HTR-8/SVneo (cell line): ENCODE measurements at regions not wholly inside any gene's neighbourhood (a gene's known extent, or its start where the extent isn't known, plus 50 kb on each side); places are given as distances from the start of the nearest gene placed in this dataset.

Experiments used
- DNase-seq: peaks from one replicate; pipeline ENCODE4 v3.0.0; 2011; ENCODE audit warnings: low spot score, mixed read lengths; ENCODE audit not compliant: insufficient read length
- FAIRE-seq: peaks from 2 replicates; lab custom pipeline; 2011; peaks lifted over from hg19 to GRCh38; lab: Jason Lieb, UNC

DNA sequence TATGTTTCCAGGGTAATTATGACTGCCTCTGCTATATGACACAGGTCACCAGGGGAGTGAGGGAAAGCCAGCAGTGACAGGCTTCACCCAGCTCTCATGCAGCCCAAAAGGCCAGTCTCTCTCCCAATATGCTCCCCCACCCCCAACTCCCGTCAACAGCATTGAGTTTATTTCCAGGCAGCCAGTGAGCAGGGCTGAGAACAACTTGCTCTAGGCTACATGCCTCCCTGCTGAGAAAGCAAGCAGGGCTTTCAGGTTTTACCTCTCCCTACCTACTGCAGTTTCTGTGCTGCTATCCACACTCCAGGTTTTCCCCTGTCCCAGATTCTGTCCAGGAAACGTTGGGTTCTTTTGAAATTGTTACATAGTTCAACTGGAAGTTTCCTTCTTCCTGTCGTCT is 291.4 kb downstream of the PABPC4L start:
- DNase-seq = no peak
- no peak for FAIRE-seq

DNA sequence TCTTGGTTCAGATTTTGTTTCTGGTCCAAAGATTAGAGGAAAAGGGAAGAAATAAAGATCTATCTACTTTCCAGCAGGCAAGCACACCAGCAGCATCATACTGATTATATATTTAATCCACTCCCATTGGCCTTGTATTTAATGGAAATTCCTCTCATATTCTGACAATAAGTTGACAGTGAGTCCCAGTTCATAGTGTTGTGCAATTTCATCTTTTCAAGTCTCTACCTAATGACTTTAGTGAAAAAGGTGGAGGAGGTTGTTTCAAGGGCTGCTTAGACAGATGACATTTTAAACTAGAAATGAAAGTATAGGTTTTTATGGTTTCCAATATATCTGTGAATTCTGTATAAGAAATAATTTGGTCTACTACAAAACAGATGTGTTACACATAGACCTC is 298.6 kb downstream of the PABPC4L start:
- FAIRE-seq = no peak
- no peak for DNase-seq

GRCh38 chr4:133891011-133891410 is 310.6 kb downstream of the PABPC4L start:
- DNase-seq (no peak), FAIRE-seq (no peak)

- DNase-seq = no peak
- FAIRE-seq = no peak
Observed at GRCh38 chr4:133887723-133888122, 313.9 kb downstream of the PABPC4L start.

- DNase-seq (no peak), FAIRE-seq (no peak)
Observed at GRCh38 chr4:133869486-133869885, 332.1 kb downstream of the PABPC4L start.

GRCh38 chr4:133868856-133869255 is 332.7 kb downstream of the PABPC4L start:
- no peak for DNase-seq
- no peak for FAIRE-seq

DNA sequence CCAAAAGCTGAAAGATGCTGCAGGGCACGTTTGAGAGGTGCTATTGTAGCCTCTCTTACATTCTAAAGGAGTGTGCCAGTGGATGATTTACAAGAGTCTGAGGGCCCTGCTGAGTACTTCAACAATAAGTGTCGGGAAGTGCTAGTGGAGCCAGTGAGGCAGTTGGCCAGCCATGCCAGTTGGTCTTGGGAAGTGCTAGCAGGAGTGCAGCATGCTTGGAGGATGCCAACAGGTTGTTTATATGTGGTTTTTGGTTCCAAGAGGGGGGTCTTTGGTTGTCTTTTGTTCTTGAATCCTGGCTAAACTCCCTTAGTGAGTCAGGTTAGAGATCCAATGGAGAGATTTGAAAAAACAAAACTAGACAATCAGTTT is 335.3 kb downstream of the PABPC4L start:
- DNase-seq (no peak), FAIRE-seq (no peak)

GRCh38 chr4:133865612-133866327 is 335.8 kb downstream of the PABPC4L start:
- DNase-seq (peak; percentile 54), FAIRE-seq (peak; percentile 62)

GRCh38 chr4:133863153-133863552 is 338.4 kb downstream of the PABPC4L start:
- no peak for FAIRE-seq
- DNase-seq = no peak

DNA sequence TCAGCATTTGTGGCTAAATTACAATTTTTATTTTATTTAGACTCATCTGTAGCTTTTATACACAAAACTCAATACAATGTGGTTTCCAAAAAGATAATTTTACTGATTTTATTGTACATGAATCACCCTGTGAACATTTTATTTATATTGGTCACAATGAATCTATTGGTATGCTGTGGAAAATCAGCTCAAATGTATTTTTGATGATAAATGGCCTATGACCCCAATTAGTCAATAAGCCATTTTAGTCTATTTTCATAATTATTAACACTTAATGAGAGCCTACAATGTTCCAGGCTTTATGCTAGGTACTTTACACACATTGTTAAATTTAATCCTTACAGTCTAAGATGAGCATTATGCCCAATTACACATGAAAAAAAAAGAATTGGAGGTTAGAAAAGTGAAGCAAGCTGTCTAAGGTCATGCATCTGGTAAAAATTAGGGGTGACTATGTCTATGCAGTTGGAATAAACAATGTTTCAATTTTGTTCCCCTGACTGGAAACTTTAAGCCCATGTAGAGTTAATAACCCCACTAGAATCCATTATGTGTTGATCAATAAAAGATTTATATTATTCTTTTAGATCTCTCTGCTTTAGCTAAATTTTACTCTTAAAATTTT is 344.7 kb downstream of the PABPC4L start:
- FAIRE-seq (no peak), DNase-seq (no peak)

GRCh38 chr4:133855001-133855400 is 346.6 kb downstream of the PABPC4L start:
- no peak for FAIRE-seq
- no peak for DNase-seq

GRCh38 chr4:133839326-133839725 is 362.3 kb downstream of the PABPC4L start:
- FAIRE-seq = no peak
- DNase-seq = no peak

- no peak for FAIRE-seq
Observed at GRCh38 chr4:133823177-133823576, 378.4 kb downstream of the PABPC4L start.

GRCh38 chr4:133812954-133813353 is 388.6 kb downstream of the PABPC4L start:
- FAIRE-seq = no peak
- DNase-seq = no peak

More at GRCh38 chr4:133823177-133823576, 378.4 kb downstream of the PABPC4L start:
- DNase-seq = no peak

DNA sequence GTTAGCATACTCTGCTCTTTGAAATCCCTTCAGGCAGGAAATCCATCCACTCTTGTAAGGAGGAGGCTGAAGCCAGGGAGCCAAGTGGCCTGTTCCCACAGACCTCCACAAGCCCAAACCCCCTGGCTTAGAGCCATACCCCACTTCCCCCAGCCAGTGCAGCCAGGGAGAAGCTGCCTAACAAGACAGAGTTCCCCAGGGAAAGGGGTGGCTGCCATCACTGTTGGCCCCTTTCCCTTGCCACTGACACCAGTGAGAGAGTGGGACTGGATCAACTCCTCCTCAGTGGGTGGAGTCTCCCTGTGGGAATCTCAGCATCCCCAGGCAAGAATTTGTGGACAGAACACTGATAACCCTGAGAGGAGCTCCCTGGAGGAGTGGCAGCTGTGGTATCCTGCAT is 389.4 kb downstream of the PABPC4L start:
- no peak for DNase-seq
- no peak for FAIRE-seq

DNA sequence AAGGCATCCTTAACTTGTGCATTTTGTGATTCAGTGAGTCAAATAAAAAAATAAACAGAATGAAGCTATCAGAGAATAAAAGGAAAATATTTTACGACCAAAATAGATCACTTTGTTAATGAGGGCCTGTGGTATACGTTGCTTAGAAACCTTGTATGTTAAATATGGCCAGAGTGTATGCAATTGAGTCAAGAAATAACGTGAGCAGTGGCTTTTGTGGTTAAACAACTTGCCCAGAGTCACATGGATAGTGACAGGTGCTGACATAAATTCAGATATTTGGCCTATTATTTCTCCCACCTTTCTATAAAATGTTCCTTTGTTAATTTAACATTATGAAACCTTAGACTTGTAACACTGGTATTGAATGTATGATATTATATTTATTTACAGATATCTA is 393.4 kb downstream of the PABPC4L start:
- FAIRE-seq = no peak
- no peak for DNase-seq

- DNase-seq (no peak), FAIRE-seq (no peak)
Observed at GRCh38 chr4:133803341-133803740, 398.2 kb downstream of the PABPC4L start.

DNA sequence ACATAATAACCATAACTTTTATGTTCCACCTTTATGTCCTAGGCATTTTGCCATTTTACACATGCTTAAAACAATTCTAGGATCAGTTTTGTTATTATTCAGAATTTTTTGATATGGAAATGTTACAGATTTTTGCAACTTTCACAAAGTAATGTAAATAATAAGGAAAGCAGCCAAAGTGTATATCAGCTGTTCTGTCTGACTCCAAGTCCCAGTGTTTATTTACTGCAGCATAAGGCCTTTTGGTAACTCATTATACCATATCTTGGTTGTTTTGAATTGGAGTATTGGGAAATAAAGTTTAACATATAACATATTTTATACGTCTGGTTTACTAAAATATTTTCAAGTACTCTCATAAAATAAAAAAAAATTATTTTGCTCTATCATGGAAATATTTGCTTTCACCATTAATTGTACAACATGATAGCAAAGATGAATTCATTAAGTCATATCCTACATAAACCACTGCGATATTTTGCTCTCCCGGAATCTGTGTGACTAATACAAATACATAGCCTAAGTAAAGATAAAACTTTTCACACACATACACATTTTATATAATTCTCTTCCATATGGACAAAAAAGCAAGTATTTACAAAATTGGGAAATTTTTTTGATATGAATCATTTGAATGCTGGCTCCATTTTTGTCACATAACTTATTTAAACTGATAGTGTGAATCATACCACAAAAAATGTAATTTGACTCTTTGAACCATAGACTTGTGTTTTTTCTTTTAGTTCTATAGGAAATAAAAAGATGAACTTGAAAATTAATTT is 399.0 kb downstream of the PABPC4L start:
- DNase-seq (peak; percentile 13), FAIRE-seq (no peak)

DNA sequence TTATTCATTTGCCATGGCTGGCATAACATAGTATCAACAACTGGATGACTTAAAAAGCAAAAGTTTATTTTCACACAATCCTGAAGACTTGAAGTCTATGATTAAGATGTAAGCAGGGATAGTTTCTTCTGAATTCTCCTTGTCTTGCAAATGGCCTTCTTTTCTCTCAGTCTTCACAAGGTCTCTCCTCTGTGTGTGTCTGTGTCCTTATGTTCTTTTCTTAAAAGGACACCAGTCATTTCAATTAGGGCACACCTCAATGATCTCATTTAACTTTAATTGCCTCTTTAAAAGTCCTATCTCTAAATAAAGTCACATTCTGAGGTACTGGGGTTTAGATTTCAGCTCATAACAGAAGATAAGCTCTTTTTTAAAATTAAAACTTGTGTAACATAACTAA is 399.7 kb downstream of the PABPC4L start:
- no peak for FAIRE-seq

DNA sequence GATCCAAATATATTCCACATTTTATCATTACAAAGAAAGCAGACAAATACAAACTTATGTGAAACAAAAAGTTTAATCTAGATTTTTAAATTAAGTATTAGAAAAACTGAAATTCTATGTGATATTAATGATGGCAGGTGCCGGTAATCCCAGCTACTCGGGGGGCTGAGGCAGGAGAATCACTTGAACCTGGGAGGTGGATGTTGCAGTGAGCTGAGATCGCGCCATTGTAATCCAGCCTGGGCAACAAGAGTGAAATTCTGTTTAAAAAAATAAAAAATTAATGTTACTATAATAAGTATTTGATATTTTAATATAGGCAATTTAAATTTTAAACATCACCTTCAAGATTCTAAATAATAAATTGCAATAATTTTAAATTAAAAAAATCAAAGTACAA is 400.6 kb downstream of the PABPC4L start:
- no peak for DNase-seq
- FAIRE-seq = no peak

More for the DNA sequence above, 399.7 kb downstream of the PABPC4L start:
- DNase-seq = no peak

DNA sequence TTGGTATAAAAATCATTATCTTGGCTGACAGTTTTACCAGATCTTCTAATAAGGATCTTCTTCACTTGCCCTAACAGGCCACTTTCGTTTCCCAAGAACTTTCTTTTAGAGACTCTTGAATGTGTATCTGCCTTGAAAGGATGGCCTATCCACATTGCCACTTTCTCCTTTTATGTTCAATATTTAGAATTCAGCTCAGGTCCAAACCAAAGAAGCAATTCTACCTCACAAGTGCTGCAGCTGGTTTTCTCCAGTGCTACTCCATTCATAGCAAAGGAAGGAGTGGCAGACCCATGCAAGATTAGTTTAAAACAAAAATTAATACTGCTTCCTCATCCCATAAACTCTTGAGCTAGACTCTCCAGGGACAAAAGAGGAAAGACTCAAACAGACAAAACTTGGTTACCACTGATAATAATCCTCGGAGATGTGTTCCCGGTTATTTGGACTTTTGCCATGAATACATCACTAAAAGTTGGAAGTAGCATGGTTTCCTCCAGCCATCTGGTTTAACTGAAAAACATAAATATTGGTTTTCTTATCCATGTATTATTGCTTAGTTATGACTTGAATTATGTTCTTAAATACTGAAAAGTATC is 401.8 kb downstream of the PABPC4L start:
- FAIRE-seq = no peak
- no peak for DNase-seq
